ENCODE measurements at regions not wholly inside any gene's neighbourhood (a gene's known extent, or its start where the extent isn't known, plus 50 kb on each side); places are given as distances from the start of the nearest gene placed in this dataset.

DNA sequence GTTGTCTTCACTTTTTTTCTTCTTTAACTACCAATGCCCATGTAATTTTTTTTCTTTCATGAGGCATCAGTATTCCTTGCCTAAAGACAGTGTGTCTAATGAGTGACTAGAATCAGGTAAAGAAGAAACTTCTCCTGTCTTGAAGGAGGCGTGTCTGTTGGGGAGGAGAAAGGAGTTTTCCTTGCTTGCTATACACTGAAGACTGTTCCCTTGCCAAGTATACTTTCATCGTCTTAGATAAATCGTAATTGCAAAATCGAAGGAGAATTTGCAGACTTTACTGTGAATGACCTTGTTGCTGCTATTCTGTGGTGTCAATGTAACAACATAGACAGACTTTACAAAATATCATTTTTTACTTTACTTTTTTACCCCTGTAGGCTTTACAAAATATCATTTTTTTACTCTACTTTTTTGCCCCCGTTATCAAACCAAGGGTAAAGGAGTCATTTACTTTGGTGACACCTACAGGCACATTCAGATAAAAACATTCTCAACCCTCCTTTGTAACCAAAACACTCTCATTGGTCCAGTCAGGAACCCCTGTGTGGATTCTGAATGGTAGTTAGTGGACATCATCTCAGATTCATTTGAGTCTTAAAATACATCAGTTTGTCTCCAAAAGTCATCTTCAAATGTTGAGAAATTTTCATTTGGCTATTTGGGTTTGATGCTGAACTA is 232.4 kb downstream of the AHR start:
- no peaks in the 10 kb centered on the region for H3K4me1 Mint-ChIP-seq

GRCh38 chr7:17532861-17533404 is 234.5 kb downstream of the AHR start:
- no peak overlapping the region for H3K27ac Mint-ChIP-seq

More for the DNA sequence above, 232.4 kb downstream of the AHR start:
- Mint-ChIP-seq H3K27ac (no peak overlapping the region), H3K4me3 (no peak overlapping the region), H3K9me3 (no peaks in the 10 kb centered on the region), H3K27me3 (ENCODE audit: insufficient read depth) (peaks cover 14% of the 10 kb centered on the region), H3K36me3 (ENCODE audit: low read depth) (no peaks in the 10 kb centered on the region)
- DNase-seq = no peak
- H3K27ac ChIP-seq (ENCODE audit: low read depth, low read length) = no peak overlapping the region
- H3K36me3 ChIP-seq (ENCODE audit: control insufficient read depth, insufficient read depth, low read length) = no peaks in the 10 kb centered on the region
- no peak overlapping the region for H3K4me3 ChIP-seq (ENCODE audit: low read length)
- no peaks in the 10 kb centered on the region for H3K4me1 ChIP-seq (ENCODE audit: control insufficient read depth, insufficient read depth, low read length)
- H3K27me3 ChIP-seq (ENCODE audit: control insufficient read depth, insufficient read depth, low read length, poor library complexity, severe bottlenecking) = peaks cover 15% of the 10 kb centered on the region
- 86 to 91% methylated on average over 4 to 5 of the region's 5 CpGs for WGBS, 2 experiments (ENCODE audit: insufficient coverage in 1 of 2, insufficient read length in 1 of 2)
- H3K9ac ChIP-seq (ENCODE audit: extremely low read depth, low read length, poor library complexity, severe bottlenecking) = no peak overlapping the region
- no peaks in the 10 kb centered on the region for H3K9me3 ChIP-seq (ENCODE audit: control insufficient read depth, low read length)
- TF ChIP-seq, protein P1, sequence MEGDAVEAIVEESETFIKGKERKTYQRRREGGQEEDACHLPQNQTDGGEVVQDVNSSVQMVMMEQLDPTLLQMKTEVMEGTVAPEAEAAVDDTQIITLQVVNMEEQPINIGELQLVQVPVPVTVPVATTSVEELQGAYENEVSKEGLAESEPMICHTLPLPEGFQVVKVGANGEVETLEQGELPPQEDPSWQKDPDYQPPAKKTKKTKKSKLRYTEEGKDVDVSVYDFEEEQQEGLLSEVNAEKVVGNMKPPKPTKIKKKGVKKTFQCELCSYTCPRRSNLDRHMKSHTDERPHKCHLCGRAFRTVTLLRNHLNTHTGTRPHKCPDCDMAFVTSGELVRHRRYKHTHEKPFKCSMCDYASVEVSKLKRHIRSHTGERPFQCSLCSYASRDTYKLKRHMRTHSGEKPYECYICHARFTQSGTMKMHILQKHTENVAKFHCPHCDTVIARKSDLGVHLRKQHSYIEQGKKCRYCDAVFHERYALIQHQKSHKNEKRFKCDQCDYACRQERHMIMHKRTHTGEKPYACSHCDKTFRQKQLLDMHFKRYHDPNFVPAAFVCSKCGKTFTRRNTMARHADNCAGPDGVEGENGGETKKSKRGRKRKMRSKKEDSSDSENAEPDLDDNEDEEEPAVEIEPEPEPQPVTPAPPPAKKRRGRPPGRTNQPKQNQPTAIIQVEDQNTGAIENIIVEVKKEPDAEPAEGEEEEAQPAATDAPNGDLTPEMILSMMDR (conservative IDR thresholded peaks at IDR 0.05) = peak; percentile 62

DNA sequence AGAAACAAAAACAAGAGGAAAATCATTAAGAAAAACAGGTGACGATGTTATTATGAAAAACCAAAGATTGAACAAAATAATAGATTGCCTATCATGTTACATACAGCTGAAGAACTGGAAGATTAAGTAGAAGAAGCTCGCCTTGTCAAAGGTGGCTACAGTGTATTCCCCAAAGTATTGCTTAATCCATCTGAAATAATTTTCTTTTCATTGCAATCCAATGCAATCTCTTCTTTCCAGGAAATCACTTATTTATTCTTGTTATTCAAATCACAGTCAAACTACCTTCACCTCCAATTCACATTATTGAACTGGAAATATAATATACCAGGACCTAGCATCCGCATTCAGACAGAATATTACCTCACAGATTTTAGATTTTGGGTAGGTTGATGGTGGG is 235.9 kb downstream of the AHR start:
- peaks cover 18% of the 10 kb centered on the region for H3K27me3 Mint-ChIP-seq (ENCODE audit: insufficient read depth)
- no peak overlapping the region for H3K27ac Mint-ChIP-seq
- H3K9me3 Mint-ChIP-seq = no peaks in the 10 kb centered on the region
- no peak for DNase-seq
- Histone ChIP-seq H3K27ac (ENCODE audit: low read depth, low read length) (no peak overlapping the region), H3K4me3 (ENCODE audit: low read length) (no peak overlapping the region), H3K9ac (ENCODE audit: extremely low read depth, low read length, poor library complexity, severe bottlenecking) (no peak overlapping the region), H3K36me3 (ENCODE audit: control insufficient read depth, insufficient read depth, low read length) (no peaks in the 10 kb centered on the region), H3K4me1 (ENCODE audit: control insufficient read depth, insufficient read depth, low read length) (no peaks in the 10 kb centered on the region), H3K9me3 (ENCODE audit: control insufficient read depth, low read length) (no peaks in the 10 kb centered on the region), H3K27me3 (ENCODE audit: control insufficient read depth, insufficient read depth, low read length, poor library complexity, severe bottlenecking) (peaks cover 15% of the 10 kb centered on the region)
- H3K4me3 Mint-ChIP-seq = no peak overlapping the region
- H3K4me1 Mint-ChIP-seq = peaks cover 12% of the 10 kb centered on the region
- H3K36me3 Mint-ChIP-seq (ENCODE audit: low read depth) = no peaks in the 10 kb centered on the region
- TF ChIP-seq, protein P1 (conservative IDR thresholded peaks at IDR 0.05) = no peak
- WGBS, 2 experiments (ENCODE audit: insufficient coverage in 1 of 2, insufficient read length in 1 of 2) = 83 to 100% methylated on average over 1 to 3 of the region's 3 CpGs

More at GRCh38 chr7:17532861-17533404, 234.5 kb downstream of the AHR start:
- no peaks in the 10 kb centered on the region for H3K9me3 Mint-ChIP-seq
- Histone ChIP-seq H3K27ac (ENCODE audit: low read depth, low read length) (no peak overlapping the region), H3K9me3 (ENCODE audit: control insufficient read depth, low read length) (no peaks in the 10 kb centered on the region), H3K9ac (ENCODE audit: extremely low read depth, low read length, poor library complexity, severe bottlenecking) (no peak overlapping the region), H3K4me3 (ENCODE audit: low read length) (no peak overlapping the region), H3K4me1 (ENCODE audit: control insufficient read depth, insufficient read depth, low read length) (no peaks in the 10 kb centered on the region), H3K36me3 (ENCODE audit: control insufficient read depth, insufficient read depth, low read length) (no peaks in the 10 kb centered on the region), H3K27me3 (ENCODE audit: control insufficient read depth, insufficient read depth, low read length, poor library complexity, severe bottlenecking) (peaks cover 15% of the 10 kb centered on the region)
- TF ChIP-seq, protein P1 (conservative IDR thresholded peaks at IDR 0.05) = no peak
- no peaks in the 10 kb centered on the region for H3K36me3 Mint-ChIP-seq (ENCODE audit: low read depth)
- peaks cover 7% of the 10 kb centered on the region for H3K4me1 Mint-ChIP-seq
- 84 to 100% methylated on average over 1 to 2 of the region's 2 CpGs for WGBS, 2 experiments (ENCODE audit: insufficient coverage in 1 of 2, insufficient read length in 1 of 2)
- no peak overlapping the region for H3K4me3 Mint-ChIP-seq
- DNase-seq = no peak
- H3K27me3 Mint-ChIP-seq (ENCODE audit: insufficient read depth) = peaks cover 18% of the 10 kb centered on the region

All from endodermal cell (in vitro differentiated cells).